ENCODE measurements at regions not wholly inside any gene's neighbourhood (a gene's known extent, or its start where the extent isn't known, plus 50 kb on each side); places are given as distances from the start of the nearest gene placed in this dataset.
"Not testable (repeated sequence)": the region's sequence is repeated elsewhere in the genome, so short reads cannot be mapped to it uniquely, and the experiment has no call there.

DNA sequence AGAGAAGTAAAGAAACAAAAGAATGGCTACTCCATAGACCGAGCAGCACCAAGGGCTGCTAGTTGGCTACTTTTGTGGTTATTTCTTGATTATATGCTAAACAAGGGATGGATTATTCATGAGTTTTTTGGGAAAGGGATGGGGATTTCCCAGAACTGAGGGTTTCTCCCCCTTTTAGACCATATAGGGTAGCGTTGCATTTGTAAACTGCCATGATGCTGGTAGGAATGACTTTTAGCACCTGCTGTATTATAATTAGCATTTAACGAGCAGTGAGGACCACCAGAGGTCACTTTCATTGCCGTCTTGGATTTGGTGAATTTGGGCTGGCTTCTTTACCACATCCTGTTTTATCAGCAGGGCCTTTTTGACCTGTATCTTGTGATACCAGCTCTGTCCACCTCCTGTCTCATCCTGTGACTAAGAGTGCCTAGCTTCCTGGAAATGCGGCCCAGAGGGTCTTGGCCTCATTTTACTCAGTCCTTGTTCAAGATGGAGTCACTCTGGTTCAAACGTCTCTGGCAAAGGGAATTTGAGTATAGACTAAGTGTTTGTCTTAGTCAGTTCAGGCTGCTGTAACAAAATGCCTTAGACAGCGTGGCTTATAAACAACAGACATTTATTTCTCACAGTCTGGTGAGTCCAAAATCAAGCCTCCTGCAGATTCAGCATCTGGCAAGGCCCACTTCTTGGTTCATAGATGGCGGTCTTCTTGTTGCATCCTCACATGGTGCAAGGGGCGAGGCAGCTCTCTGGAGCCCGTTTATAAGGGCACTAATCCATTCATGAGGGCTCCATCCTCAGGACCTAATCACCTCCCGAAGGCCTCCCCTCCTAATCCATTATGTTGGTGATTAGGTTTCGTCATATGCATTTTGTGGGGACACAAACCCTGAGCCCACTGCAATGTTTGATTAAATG is 348.3 kb upstream of the SFSWAP start:
- DNase-seq (ENCODE audit: low read depth): no peak

DNA sequence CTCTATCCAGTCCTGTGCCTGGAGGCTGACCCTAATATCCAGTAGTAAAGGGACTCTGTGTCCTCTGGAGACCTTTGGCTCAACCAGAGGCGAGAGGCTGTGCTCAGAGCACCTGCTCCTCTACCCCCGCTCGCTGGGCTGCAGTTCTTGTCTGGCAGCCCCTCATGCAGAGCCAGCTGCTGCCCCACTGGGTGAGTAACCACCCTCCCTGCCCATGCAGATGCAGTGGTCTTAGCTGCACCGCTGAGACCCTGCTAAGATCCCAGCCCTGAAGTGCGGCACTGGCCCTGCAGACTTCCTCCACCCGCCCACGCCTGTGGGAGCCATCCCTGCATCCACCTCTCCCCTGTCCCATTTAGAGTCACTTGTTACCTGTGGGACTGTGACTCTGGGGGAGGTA is 347.5 kb upstream of the SFSWAP start:
- DNase-seq (ENCODE audit: low read depth): no peak

DNA sequence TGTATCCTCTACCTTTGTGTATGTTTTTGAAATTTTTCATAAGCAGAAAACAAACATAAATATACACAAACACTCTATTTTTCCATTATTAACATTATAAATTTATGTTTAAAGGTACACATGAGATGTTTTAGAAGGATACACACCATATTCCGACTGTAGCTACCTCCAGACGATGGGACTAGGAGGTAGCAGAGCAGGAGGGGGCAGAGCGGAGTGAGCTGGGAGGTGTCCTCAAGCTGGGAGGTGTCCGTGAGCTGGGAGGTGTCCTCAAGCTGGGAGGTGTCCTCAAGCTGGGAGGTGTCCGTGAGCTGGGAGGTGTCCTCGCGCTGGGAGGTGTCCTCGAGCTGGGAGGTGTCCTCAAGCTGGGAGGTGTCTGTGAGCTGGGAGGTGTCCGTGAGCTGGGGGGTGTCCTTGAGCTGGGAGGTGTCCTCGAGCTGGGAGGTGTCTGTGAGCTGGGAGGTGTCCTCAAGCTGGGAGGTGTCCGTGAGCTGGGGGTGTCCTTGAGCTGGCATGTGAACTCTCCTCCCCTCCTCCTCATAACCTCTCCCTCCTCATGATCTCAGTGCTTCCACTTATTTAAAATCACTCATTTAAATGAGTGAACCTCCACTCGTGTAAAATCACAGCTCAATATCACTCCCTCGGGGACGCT is 346.9 kb upstream of the SFSWAP start:
- DNase-seq (ENCODE audit: low read depth): no peak

DNA sequence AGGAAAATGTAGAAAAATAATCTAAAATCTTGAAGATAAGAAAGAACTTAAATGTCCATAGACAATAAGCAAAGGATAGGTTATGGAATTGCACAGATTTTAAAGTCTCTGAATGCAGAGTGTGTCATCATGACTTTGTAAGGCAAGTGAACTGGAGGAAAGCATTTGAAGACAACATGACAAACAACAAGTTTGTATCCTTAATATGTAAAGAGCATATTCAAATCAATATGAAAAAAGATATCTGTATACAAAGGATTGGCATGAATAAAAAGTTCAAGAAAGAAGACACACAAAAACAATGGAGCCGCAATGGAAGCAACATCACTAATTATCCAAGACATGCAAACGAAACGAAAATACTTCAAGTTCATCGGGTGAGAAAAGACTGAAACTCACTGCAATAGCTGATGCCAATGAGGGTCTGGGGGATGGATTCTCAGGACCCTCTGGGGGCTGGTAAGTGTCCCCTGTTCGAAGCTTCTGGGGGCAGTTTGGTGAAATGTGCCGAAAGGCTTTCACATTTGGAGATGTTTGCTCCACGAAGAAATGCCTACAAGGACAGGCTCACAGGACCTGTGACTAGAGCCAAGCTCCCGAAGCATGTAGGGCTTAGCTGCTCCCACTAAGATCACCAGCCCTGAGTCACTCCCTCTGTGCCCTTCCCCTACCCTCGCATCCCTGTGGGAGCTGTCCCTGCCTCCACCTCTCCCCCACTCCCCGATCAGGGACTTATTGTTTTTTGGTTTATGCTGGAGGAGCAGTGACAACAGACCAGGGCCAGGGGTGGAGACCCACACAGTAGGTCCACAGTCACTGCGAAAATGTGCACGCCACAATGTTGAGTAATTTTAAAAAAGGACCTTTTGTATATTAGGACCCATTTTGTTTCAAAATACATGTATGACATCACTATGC is 345.7 kb upstream of the SFSWAP start:
- no peak for DNase-seq (ENCODE audit: low read depth)

DNA sequence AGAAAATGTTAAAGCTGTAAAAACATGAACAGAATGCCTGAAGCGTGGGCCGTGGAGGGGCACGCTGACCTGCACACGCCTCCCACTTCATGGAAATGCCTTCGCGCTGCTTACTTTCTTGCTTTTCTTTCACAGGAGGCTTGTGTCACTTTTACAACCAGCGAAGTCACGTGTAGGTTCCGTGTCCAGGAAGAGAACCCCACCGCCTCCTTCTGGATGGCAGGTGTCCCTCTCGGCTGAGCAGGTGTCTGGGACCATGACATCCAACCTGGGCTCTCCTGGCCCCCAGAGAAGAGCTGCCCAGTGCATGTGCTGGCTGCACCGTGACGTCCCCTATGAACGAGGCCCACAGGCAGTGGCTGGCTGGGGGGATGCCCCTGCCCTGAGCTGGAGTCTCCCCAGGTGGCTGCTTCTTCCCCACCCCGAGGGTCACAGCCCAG is 345.0 kb upstream of the SFSWAP start:
- no peak for DNase-seq (ENCODE audit: low read depth)

DNA sequence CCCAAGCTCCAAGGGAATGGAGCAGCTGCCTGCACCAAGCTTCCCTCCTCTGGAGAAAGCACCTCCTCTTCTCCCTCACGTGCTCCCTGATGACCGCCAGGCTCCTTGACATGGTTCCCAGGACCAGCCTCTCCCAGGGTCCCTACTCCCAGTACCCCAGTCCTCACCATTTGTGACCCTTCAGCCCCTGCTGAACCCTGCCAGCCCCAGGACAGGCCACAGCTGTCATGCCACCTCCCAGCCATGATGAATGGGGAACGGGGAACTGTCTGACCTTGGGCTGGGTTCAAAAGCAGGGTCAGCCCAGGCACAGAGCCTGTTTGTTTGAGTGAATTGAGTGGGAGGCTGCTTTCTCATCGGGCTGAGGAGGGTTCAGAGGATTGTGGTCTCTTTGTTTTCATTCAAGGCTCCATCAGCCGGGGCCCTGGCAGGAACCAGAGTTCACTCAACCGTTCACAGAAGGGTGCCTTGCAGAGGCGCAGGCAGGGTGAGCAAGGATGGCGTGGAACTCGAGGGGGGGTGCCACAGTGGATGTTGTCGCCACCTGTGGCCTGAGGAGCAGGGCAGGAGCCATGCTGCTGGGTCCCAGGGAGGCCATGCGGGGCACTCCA is 344.5 kb upstream of the SFSWAP start:
- DNase-seq (ENCODE audit: low read depth): no peak

DNA sequence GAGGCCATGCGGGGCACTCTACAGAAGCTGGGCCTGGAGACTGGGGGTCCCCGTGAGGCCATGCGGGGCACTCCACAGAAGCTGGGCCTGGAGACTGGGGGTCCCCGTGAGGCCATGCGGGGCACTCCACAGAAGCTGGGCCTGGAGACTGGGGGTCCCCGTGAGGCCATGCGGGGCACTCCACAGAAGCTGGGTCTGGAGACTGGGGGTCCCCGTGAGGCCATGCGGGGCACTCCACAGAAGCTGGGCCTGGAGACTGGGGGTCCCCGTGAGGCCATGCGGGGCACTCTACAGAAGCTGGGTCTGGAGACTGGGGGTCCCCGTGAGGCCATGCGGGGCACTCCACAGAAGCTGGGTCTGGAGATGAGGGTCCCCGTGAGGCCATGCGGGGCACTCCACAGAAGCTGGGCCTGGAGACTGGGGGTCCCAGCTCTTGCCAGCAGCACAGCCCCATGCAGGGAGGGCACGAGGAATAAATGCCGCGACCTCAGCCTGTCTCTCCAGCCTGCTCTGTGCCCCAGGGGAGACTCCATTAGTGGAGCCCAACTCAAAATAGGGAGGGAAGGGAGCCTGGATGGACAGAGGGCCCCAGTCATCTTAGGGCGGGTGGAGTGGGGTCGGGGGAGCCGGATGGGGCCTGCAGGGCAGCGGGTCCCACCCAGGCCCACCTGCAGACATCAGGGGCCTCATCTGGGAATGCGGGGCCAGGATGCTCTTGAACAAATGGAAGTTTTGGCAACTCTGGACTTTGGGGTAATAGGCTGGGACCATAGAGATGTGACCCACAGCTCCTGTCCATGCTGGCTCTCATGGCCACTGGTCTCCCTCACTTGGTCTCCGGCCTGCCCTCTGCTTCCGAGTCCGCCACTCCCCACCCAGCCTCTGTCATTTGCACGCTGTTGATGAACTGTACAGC is 343.6 kb upstream of the SFSWAP start:
- DNase-seq (ENCODE audit: low read depth): not testable (repeated sequence)

DNA sequence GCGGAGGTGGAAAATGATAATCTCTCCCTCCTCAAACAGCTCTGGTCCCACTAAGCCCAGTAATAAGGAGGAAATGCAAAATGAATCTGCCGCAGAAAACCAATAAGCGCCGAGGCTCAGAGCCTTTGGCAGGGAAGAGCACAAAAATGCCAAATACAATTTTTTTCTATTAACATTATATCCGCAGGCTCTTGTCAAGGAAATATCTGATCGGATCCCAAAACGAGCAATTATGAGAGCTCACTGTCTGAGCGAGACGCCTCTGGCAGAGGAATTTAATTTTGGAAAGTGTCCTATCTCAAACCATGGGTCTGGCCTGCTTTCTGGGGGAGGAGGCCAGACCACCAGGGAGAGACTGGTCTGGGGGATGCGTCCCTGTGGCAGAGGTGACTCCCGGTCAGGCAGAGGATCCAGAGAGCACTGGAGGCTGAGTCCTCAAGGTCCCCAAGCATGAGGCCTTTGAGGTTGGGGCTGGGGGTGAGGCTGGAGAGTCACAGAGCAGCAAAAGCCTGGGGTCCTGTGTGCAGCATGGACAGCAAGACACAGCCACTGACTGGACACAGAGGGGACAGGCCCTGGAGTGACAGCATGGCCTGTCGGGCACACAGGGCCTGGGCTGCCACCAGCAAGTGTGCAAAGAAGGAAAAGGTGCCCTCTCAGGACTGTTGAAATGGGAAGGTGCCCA is 342.8 kb upstream of the SFSWAP start:
- DNase-seq (ENCODE audit: low read depth): no peak

DNA sequence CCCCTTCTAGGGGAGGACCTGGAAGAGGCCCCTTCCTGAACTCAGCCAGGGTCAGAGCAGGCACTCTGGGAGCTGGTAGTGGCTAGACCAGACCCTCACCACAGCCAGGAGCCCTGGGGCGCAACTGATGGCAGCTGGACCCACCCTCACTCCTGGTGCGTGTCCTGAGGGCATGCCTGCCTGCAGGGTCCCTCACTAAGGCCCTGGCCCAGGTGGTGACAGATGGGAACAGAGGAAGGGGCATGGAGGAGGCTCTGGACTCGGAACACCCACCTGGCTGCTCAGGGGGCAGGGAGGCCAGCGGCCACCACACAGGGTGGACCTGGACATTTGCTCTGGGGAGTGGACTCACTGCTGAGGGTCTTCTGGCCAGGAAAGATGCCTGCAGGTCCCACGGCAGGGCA is 342.2 kb upstream of the SFSWAP start:
- no peak for DNase-seq (ENCODE audit: low read depth)

DNA sequence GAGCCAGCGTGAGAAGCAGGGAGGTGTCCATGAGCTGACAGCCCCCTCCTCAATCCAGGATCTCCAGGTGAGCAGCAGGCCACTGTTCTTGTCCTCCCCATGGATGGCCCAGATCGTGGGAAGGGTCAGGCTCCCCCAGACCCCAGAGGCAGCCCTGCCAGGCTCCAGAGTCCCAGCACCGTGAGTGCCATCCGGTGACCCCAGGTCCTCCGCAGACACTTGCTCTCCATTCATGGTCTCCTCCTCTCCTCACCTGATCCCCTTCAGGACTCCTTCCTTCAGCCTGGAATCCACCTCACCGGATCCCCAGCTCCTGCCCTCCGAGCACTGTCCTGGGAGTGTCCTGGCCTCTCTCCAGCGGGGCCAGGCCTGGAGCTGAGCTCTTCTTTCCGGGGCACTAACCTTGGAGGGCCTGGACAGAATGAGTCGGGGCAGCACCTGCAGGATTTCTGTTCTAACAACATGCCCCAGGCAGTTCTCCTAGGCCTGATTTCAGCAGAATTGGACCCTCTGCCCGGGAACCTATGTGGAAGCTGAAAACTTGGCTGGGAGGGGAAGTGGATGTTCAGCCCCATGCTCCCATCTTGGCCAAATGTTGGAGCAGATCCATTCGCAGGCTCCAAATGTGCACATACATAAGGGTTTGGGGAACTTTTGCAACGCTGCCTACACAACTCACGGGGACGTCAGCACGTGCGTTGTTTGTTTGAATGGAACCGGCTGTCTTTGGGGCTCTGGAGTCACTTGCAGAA is 341.6 kb upstream of the SFSWAP start:
- no peak for DNase-seq (ENCODE audit: low read depth)

DNA sequence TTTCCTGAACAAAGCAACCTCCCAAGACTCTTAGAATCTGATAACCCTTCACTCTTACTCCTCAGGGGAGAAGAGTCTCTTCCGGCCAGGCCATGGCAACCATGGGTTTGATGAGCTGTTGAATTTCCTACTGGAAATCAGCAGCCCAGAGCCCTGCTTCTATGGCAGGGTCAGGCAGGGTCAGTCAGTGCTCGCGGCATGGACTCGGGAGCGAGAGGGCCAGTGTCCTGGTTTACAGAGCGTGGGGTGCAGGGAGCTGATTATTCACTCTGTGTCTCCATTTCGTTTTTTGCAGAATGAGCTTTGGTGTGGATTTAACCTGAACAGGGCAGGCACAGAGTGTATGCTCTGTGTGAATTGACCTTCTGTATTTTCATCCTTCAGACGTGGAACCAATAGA is 340.6 kb upstream of the SFSWAP start:
- no peak for DNase-seq (ENCODE audit: low read depth)

DNA sequence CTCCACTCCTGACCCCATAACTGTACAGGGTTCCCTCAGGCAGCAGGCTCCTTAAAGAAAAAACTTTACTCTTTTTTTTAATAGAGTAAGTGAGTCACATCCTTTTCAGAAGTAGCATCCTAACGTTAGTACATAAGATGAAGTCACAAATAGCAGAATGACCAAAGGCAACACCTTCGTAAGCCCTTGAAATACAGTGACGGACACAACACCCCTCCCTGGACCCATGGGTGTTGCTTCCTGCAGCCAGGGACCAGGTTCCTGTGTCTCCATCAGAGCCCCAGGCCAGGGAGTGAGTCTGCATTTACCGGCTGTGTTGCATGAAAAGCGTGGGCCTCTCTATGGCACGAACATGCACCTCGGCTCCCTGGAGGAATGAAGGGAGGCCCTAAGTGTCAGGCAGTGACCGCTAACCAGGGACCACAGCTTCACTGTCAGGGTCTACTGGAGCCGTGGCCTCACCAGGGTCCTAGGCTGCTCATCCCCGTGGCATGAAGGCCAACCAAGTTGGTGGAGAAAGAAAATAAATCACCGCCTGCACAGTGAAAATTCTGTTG is 340.0 kb upstream of the SFSWAP start:
- DNase-seq (ENCODE audit: low read depth): no peak

DNA sequence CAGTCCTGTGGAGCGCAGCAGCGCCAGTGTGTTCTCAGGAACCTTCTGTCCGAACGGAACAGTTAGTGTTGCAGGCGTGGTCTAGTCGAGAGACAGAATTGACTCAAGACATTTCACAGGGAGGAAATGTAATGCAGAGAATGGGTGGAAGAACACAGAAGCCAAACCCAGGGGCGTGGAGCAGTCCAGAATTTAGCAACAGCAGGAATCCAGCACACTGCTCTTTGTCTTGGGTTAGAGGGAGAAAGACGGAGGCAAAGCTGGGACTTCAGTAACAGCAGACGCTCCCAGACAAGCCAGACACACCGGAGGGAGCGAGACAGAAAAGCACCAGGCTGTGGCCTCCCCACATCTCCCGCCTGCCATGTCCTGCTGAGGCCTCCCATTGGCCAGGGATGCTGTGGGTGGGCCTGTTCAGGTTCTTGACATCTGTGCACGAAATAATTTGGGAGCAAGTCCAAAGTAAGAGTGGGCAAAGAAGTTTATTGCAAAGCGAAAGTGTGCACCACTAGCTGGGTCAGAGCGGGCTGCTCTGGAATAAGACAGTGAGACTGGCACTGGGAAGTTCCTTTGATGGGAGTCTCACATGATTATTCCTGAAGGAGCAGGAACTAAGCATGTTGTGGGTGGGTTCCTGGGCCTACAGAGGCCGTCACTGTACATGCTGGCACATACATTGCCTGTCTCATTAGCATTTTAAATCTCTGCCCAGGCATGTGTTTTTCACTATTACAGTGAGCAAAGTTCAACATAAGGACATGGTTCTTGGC is 339.3 kb upstream of the SFSWAP start:
- DNase-seq (ENCODE audit: low read depth): no peak

DNA sequence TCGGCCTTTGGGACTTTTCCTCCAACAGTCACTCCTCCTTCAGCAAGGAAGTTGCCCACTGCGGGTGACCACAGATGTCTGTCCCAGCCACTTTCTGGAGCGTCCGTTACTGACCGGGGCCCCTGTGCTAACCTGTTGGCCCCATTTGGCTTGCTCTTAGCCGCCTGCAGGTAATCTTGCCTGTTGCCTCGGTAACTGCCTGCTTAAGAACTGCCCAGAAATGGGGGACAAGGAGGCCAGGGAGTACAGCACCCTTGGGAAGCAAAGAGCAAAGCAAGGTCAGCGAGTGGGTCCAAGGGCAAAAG is 338.8 kb upstream of the SFSWAP start:
- no peak for DNase-seq (ENCODE audit: low read depth)

DNA sequence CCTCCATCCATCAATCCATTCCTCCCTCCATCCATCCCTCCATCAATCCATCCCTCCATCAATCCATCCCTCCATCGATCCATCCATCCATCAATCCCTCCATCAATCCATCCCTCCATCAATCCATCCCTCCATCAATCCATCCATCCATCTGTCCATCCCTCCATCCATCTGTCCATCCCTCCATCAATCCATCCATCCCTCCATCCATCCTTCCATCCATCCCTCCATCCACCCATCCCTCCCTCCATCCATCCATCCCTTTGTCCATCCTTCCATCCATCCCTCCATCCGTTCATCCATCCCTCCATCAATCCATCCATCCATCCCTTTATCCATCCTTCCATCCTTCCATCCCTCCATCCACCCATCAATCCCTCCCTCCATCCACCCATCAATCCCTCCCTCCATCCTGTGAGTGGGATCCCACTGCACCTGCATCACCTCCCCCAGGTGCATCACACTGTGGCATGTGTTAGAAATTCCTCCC is 338.1 kb upstream of the SFSWAP start:
- no peak for DNase-seq (ENCODE audit: low read depth)

DNA sequence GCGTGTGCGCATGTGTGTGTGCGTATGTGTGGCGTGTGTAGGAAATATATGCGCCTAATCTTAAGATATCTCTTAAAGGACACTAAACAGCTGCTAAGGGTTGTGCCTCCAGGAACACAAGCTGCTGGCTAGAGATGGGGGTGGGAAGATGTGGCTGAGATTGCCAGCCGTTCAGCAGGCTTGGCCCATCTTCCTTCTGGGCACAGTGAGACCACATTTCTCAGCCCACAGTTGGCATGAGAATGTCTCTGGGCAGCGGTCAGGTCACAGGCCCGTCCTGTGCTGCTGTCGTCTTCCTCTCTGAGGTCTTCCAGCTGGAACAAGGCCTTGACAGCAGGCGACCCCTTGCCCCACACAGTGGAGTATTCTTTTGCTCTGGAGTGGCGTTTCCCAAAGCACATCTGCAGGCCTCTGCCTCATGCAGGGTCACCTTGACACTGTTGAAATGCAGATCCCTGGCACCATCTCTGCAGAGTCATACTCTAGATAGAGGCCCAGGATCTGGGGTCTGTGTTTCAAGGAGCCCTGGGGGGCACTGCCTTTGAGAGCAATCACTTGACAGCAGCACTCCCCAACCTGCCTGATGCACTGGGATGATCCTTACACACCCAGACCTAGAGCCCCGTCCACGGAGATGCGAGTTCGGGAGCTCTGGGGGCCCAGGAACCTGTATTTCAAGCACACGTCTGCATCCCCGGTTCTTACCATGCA is 335.5 kb upstream of the SFSWAP start:
- DNase-seq (ENCODE audit: low read depth): no peak

DNA sequence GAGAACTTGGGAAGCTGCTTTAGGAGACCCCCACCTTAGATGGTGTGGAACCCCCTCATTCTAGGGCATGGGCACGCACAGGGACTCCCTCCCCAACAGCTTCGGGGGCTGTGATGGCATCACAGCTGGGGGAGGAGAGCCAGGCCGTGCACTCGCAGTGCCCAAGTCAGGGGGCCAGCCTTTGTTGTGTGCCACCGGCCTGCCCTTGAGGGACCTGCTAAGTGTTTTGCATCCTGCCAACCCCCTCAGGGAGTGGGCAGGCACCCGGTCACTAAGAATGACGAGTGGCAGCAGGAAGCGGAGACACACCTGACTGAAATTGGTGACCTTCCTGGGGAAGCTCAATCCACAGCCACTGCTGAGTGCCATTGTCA is 334.9 kb upstream of the SFSWAP start:
- DNase-seq (ENCODE audit: low read depth): no peak

All from M059J (cell line).